ENCODE measurements at regions not wholly inside any gene's neighbourhood (a gene's known extent, or its start where the extent isn't known, plus 50 kb on each side); places are given as distances from the start of the nearest gene placed in this dataset.

GRCh38 chr2:139454251-139454650 is 674.1 kb upstream of the NXPH2 start:
- TF ChIP-seq CTCF (IDR thresholded peaks at IDR 0.05) = no peak
- intact Hi-C loops (cut with micrococcal nuclease) = no loop called here
- Mint-ChIP-seq H3K4me1 (no peaks in the 10 kb centered on the region), H3K27ac (no peak overlapping the region), H3K4me3 (no peak overlapping the region), H3K9me3 (ENCODE audit: insufficient read depth) (peaks cover 9% of the 10 kb centered on the region), H3K27me3 (no peaks in the 10 kb centered on the region)
- peaks cover 2 to 9% (median 3%) of the 10 kb centered on the region in 3 donors for H3K9me3 ChIP-seq (ENCODE audit: control extremely low read depth in 1 of 3, control insufficient read depth in 2 of 3, insufficient read depth in 1 of 3, low read length in 2 of 3)
- no peak overlapping the region for H3K27ac ChIP-seq (ENCODE audit: low read length in 2 of 2)
- ChIA-PET POLR2A (no interaction called here), CTCF (no interaction called here)
- H3K27me3 ChIP-seq (replicated peaks in 1 of 4; ENCODE audit: control extremely low read depth in 1 of 4, control insufficient read depth in 3 of 4, insufficient read depth in 4 of 4, low read length in 3 of 4) = no peaks in the 10 kb centered on the region
- DNase-seq (no peak), ATAC-seq (ENCODE audit: low read depth) (no peak)
- H2AFZ ChIP-seq (ENCODE audit: insufficient read depth, low read depth, low read length, poor library complexity, severe bottlenecking) = no peak overlapping the region
- H3K36me3 ChIP-seq (replicated peaks in 1 of 2; ENCODE audit: control extremely low read depth in 1 of 2, control insufficient read depth in 1 of 2, extremely low read depth in 1 of 2, insufficient read depth in 2 of 2, low read length in 1 of 2) = no peaks in the 10 kb centered on the region
- H3K79me2 ChIP-seq (ENCODE audit: control insufficient read depth, insufficient read depth, low read length) = no peaks in the 10 kb centered on the region
- no peaks in the 10 kb centered on the region for H4K20me1 ChIP-seq (ENCODE audit: control insufficient read depth, insufficient read depth, low read length, poor library complexity, severe bottlenecking)
- no peak overlapping the region for H3K9ac ChIP-seq (ENCODE audit: low read length)
- WGBS (ENCODE audit: insufficient coverage) = 75% methylated on average over 1 of the region's 1 CpG
- H3K4me3 ChIP-seq (ENCODE audit: control extremely low read depth in 1 of 5, extremely low read depth in 1 of 5, insufficient read depth in 1 of 5, low read depth in 2 of 5, low read length in 4 of 5) = no peak overlapping the region
- H3K4me1 ChIP-seq (ENCODE audit: control insufficient read depth in 2 of 2, insufficient read depth in 2 of 2, low read length in 2 of 2) = no peaks in the 10 kb centered on the region
- H3K4me2 ChIP-seq (replicated peaks; ENCODE audit: low read depth, low read length, poor library complexity, severe bottlenecking) = no peak overlapping the region

- H3K27ac ChIP-seq (ENCODE audit: low read length in 2 of 2) = no peak overlapping the region
- Mint-ChIP-seq H3K4me3 (no peak overlapping the region), H3K9me3 (ENCODE audit: insufficient read depth) (no peaks in the 10 kb centered on the region), H3K4me1 (no peaks in the 10 kb centered on the region), H3K27me3 (no peaks in the 10 kb centered on the region), H3K27ac (no peak overlapping the region)
- no peaks in the 10 kb centered on the region for H3K4me1 ChIP-seq (ENCODE audit: control insufficient read depth in 2 of 2, insufficient read depth in 2 of 2, low read length in 2 of 2)
- no peak overlapping the region for H3K9ac ChIP-seq (ENCODE audit: low read length)
- TF ChIP-seq EZH2 (IDR thresholded peaks at IDR 0.05; ENCODE audit: borderline replicate concordance, insufficient read depth, low read depth, low read length, poor library complexity, severe bottlenecking) = no peak
- TF ChIP-seq CTCF (IDR thresholded peaks at IDR 0.05) = no peak
- no peaks in the 10 kb centered on the region for H3K27me3 ChIP-seq (replicated peaks in 1 of 4; ENCODE audit: control extremely low read depth in 1 of 4, control insufficient read depth in 3 of 4, insufficient read depth in 4 of 4, low read length in 3 of 4)
- H3K4me3 ChIP-seq (ENCODE audit: control extremely low read depth in 1 of 5, extremely low read depth in 1 of 5, insufficient read depth in 1 of 5, low read depth in 2 of 5, low read length in 4 of 5) = no peak overlapping the region
- CTCF ChIA-PET = no interaction called here
- ATAC-seq (ENCODE audit: low read depth) (no peak), DNase-seq (no peak)
- intact Hi-C loops (cut with micrococcal nuclease) = no loop called here
- H3K9me3 ChIP-seq (ENCODE audit: control extremely low read depth in 1 of 3, control insufficient read depth in 2 of 3, insufficient read depth in 1 of 3, low read length in 2 of 3) = no peaks in the 10 kb centered on the region
- no peak overlapping the region for H2AFZ ChIP-seq (ENCODE audit: insufficient read depth, low read depth, low read length, poor library complexity, severe bottlenecking)
- no peaks in the 10 kb centered on the region for H4K20me1 ChIP-seq (ENCODE audit: control insufficient read depth, insufficient read depth, low read length, poor library complexity, severe bottlenecking)
- no peaks in the 10 kb centered on the region for H3K79me2 ChIP-seq (ENCODE audit: control insufficient read depth, insufficient read depth, low read length)
- H3K4me2 ChIP-seq (replicated peaks; ENCODE audit: low read depth, low read length, poor library complexity, severe bottlenecking) = no peak overlapping the region
- POLR2A ChIA-PET = no interaction called here
- no peaks in the 10 kb centered on the region for H3K36me3 ChIP-seq (replicated peaks in 1 of 2; ENCODE audit: control extremely low read depth in 1 of 2, control insufficient read depth in 1 of 2, extremely low read depth in 1 of 2, insufficient read depth in 2 of 2, low read length in 1 of 2)
Measured at GRCh38 chr2:139439100-139439499, 658.9 kb upstream of the NXPH2 start.

Measured in B cell (primary cell).